GM19240 (cell line): ENCODE measurements at regions not wholly inside any gene's neighbourhood (a gene's known extent, or its start where the extent isn't known, plus 50 kb on each side); places are given as distances from the start of the nearest gene placed in this dataset.
"Not testable (repeated sequence)": the region's sequence is repeated elsewhere in the genome, so short reads cannot be mapped to it uniquely, and the experiment has no call there.

Experiments used
- DNase-seq: peaks from one replicate; pipeline ENCODE4 v3.0.0; 2011; ENCODE audit warnings: low spot score; ENCODE audit not compliant: insufficient read length

DNA sequence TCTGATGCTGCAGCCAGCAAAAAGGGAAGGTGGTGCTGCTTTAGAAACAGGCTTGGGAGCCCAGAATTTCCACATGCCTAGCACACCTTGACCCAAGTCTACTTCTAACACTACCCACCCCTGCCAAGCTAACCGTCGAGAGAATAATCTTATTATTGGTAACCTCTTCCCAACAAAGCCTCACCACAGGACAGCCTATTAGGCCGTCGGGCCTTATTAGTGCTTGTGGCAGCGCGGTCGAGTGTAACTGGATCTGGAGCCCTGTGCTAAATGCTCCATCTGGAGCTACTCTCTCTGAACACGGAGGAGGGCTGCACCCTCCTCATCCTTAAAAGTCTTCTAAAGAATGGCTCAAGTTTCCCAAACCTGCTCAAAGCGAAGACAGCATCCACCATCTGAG is 165.5 kb upstream of the NFIA start:
- DNase-seq, result no peak

DNA sequence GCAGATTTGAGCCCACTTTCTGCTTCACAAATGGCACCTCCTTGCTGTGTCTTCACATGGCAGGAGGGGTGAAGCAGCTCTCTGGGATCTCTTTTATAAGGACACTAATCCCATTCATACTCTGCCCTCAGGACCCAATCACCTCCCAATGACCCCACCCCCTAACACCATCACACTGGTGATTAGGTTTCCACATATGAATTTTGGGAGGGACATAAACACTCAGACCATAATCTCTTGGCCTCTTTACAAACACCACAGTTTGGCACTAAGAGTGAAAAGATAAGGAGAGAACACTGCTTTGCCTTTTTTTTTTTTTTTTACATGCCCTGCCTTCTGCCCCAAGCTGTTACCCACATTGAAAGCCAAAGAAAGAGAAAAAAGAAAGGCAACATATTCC is 166.2 kb upstream of the NFIA start:
- DNase-seq, result no peak

DNA sequence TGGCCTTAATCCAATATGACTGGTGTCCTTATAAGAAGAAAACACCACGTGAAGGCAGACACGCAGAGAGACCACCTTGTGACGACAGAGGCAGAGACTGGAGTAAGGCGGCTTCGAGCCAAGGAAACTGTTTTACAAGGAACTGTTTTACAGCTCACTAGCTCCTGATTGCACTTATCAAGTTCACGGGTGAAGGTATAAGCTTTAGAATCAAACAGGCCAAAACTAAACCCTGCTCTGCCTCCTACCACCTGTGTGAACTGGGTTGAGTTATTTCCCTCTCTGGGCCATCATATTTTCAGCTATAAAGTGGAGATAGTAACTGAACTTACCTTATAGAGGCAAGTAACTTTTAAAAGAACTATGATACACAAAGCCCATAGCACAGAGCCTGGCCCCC is 166.9 kb upstream of the NFIA start:
- DNase-seq, result no peak

DNA sequence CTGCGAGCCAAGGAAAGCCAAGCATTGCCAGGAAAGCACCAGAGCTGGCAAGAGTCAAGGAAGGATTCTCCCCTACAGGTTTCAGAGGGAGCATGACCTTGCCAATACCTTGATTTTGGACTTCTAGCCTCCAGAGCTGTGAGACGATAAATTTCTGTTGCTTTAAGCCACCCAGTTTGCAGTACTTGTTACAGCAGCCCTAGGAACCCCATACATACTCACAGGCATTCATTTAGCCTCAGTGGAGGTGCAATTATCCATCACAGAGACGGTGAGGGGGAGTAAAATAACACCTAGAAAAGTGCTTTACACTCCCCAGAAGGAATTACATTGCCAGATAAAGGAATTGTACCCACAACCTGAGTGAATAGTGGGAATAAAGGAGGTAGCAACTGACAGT is 167.4 kb upstream of the NFIA start:
- DNase-seq, result no peak

DNA sequence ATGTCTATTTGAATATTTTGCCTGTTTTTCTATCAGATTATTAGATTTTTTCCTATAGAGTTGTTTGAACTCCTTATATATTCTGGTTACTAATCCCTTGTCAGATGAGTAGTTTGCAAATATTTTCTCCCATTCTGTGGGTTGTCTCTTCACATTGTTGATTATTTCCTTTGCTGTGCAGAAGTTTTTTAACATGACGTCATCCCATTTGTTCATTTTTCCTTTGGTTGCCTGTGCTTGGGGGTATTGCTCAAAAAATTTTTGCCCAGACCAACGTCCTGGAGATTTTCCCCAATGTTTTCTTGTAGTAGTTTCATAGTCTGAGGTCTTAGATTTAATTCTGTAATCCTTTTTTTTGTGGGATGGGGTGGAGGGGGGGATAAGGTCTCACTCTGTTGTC is 168.7 kb upstream of the NFIA start:
- DNase-seq, result not testable (repeated sequence)

DNA sequence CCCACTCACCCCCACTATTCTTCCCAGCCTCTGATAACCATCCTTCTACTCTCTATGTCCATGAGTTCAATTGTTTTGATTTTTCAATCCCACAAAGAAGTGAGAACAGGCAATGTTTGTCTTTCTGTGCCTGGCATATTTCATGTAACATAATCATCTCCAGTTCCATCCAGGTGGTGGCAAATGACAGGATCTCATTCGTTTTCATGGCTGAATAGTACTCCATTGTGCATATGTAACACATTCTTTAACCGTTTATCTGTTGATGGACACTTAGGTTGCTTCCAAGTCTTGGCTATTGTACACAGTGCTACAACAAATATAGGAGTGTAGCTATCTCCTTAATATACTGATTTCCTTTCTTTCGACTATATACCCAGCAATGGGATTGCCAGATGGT is 169.3 kb upstream of the NFIA start:
- DNase-seq, result no peak

DNA sequence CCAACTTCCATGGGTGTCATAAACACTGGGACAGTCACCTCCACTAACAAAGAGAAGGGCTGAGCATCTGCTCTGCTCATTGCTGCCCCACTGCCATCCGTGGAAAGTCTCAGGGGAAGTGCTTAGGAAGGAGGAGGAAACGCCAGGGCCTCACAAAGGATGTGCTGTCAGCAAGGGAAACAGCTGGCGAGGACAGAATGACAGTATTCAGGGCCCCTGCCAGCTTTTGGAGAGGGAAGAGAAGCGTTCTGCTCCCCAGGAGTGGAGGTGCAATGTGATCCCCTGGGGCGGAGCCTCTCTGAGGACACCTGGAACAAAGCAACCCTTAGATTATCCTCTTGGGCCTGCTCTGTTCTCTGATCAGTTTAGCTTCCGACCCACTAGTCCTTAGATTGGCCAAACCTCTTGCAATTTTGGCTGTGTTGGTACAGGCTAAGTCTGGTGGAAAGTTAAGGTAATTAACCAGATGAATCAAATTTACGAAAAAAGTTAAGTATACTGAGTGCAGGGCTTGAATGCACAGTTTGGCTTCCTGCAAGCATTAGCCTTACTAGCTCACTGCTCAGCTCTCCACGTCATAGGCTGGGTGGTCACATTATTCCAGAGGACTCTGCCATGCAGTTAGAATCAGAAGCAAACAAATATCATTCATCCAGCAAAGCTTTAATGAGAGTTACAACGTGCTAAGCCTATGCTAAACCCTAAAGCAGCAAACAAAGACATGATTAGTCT is 170.2 kb upstream of the NFIA start:
- no peak for DNase-seq

DNA sequence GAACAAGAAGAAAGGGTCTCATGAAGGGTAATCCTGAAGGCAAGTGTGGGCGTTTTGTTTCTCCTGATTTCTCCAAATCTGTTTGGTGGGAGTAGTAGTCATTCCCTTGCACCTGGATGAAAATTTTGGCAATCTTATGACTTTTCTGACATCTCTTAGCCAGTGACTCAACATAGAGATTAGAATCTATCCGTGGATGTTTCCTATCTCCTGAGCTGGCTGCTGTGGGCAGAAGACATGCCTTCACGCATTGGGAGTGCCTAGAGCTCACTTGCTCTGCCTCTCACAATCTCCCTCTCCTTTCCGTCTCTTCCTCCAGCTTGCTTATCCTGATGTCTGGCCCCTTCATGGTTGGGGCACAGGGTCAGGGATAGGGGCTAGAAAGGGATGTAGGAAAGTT is 174.2 kb upstream of the NFIA start:
- DNase-seq, result no peak

DNA sequence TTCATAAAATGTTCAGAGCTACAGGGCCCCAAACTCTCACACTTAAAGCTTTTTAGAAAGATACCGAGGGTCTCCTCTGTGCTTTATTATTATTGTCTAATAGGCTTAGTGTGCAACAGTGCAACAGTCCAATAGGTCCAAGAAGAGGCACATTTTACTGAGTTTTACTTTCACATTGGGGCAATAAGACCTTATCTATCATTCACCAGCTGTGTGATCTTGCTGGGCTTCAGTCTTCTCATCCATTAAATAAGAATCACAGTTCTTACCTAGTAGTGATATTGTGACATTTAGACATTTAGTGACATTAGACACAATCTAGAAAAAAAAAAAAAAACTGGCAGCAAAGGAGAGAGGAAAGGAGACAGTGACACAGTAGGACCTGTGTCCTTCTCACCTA is 175.8 kb upstream of the NFIA start:
- no peak for DNase-seq

DNA sequence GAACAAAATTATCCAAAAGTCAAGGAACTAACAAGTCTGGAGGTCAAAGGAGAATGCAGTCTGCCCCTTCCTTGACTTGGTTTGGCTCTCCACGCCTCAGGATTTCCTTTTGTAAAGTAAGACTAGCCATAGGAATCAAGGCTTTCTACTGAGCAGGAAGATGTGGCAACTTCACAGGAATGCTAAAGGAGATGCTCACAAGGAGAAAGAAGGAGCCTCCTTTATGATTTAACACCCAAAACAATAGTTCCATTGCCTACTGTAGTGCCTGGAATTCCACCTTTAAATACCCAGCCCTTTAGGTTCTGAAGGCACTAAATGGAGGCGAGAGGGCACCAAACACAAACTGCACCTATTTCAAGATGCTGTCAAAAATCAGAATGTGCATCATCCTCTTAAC is 176.3 kb upstream of the NFIA start:
- DNase-seq, result no peak

DNA sequence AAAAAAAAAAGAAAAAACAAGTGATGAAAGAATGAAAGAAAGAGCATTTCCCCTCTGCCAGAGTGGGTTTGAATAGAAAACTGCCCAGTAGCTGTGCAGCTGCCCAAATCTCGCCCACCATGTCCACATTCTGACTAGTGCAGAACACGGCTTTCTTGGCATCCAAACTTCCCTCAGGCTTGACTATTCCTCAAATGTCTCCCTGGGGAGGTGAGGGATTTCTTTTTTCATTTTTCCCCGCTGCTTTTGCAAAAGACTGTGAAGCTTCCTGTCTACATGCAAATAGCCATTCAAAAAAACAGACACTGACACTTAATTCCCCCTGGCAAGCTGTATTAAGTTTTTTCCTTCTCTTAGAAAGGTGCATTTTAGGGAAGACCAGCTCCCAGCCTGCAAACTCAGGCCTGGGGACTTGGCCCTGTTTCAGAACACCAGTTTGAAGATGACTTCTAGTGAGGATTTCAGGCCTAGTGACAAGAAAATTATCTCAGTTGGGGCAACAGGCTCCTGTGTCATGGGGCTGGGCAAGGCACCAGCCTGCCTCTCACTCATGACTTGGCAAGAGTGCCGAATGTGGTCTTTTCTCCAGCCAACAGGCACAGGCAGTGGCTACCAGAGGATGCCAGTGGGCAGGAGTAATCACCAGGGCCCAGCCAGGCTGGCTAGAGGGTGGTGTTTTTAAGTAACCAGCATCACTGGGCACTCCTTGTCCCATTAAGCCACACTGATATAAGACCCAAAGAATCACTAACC is 178.1 kb upstream of the NFIA start:
- no peak for DNase-seq

DNA sequence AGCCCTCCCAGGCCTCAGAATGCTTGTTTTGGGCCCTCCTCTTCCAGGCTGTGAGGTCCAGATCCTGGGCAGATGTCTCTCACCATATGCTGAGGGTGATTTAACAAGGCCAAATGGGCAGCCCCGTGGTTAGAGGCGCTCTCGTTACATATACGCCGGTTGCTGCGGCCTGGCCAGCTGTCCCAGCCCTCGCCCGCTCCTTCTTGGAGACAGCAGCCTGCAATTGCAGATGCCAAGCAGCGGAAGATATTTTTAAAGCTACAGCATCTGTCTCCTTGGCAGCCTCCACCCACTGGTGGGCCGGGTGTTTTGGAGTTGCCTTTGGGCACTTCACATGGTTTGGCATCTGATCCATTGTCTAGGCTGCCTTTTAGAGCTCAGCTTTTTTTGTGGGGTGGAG is 178.8 kb upstream of the NFIA start:
- DNase-seq, result no peak

DNA sequence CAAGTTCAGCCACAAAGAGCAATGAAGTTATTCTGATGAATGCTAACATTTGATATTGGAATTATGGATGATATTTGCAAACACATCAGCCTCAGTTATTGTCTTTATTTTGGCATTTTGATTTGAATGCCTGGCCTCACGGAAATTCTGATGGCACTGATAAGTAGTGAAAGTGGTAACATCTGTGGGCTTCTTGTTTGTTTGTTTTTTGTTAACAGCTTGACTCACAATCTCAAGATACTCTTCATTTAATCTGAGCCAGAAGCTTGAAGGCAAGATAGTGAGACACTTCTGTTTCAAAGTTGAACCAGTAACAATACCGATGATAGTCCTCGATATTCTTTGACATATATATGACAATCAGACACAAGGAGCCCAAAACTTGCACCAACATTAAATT is 182.9 kb upstream of the NFIA start:
- no peak for DNase-seq

DNA sequence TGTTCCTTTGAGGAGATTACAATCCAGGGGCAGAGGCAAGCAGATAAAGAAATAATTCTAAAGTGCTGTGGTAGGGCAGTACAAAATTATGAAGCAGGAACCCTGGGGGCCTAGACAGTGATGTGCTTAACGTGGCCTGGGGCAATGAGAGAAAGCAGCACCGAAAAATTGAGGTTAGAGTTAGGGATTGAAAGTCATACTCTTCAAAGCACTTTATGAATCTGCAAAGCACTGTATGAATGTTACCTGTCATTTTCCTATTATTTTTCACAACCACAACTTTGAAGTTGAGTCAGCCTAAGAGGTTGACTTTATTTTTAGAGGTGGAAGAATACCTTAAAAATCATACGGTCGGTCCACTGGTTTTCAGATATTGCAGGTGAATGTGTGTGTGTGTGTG is 183.4 kb upstream of the NFIA start:
- no peak for DNase-seq

DNA sequence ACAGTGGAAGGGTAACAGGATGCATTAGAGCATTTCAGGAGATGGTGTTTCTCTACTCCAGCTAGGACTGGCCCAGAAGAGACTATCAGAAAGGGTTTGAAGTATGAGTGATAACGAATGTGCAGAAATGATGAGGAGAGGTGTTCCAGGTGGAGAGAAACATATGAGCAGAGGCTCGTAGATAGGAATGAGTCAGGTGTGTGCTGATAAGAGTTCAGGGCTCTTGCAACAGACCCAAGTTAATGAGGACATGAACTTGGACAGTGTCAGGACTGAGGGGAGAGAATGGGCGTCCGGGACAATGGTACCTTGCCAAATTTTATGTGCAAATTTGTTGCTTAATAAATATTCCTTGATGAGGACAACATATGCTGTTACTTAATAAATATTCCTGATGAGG is 183.9 kb upstream of the NFIA start:
- no peak for DNase-seq

DNA sequence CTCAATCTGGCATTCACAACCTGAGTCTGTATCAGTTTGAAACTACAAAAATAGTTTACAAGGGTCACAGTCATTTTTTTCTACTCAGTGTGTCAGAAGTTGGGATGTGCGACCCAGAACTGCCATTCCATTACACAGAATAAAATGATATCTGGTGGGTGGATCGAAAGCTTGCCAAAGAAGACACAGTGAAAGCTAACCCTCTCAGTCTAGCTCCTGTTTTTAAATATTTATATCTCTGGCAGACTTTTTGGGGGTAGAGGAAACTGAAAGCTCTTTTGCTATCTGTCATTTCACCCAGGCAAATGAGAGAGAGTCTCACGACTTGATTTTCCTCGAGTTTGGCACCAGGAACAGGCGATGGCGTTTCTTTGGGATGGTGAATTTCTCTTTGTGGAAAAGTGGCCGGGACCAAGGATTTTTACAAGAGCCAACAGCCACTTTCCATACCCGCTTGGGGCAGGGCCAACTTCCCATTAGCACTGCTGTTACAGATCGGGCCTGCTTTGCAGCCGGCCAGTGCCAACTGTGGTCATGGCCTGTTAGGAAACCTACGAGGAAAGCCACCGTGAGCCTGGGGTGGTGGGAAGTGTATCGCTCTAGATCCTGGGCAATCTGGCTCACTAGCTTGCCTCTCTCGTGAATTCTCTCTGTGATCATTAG is 185.5 kb upstream of the NFIA start:
- DNase-seq, result no peak

DNA sequence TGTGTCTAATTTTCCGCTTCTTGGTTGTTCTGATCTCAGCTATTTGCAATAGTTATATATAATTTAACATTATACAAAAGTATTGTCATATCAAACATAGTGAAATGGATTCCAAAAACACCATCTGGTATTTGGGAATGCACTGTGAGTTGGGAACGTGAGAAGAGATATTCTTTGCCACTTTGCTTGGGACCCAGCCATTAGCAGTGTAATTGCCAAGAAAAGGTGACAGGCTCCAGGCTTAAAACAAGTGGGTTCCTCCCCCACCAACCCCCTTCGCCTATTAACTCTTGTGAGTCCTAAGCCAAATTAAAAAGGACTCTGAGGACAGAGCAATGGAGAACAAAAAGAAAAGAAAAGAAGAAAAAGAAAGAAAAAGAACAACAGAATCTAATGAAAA is 186.7 kb upstream of the NFIA start:
- no peak for DNase-seq

DNA sequence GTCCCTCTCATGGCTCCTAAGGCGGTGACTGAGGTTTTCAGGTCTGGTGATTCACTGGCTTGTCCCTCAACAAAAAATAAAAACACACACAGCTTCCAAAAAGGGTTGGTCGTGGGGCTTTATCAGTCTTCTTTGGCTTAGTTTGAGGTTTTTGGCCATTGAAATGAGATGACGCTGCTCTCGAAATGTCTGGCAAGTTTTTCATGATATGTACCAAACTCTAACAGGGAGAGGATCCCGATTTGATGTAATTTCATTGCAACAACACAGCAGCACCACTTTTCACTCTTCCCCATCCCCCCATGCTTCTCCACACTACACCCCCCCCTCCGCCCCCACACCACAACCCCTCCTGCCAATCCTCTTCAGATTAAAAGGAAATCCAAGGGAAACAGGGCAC is 187.1 kb upstream of the NFIA start:
- no peak for DNase-seq

DNA sequence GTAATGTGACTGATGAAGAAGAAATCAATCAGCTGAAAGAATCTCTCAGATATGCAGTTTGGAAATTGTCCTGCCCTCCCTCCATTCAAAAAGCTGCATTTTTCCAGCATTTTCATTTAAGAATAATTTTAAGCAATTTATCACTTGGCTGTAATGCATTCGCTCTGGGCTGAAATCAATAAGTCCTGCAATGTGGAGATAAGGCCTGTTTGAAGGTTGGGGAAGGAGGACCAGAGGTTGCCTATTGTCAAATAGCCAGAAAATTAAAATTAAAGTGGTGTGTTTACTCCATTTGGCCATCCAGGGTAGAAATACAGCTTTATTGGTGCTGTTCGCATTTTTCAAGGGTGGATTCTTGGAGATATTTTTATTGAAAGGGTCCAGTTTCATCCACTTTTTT is 187.6 kb upstream of the NFIA start:
- DNase-seq, result no peak

DNA sequence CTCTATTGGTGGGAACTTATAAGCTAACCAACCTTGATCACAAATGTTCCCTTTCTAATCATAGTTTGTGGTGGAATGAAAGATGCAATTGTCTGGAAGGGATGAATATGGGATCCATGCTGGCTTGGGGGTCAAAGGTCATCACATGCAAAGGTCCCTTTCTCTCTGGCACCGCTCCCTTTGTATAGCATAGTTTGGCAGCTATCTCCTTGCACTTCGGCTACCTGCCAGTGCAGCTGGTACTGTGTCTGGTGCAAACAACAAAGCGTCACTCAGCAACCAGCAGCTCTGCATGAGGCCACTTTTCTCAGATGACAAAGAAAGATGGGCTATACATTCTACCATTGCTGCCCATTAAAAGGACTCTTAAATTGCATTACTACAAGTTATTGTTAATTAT is 188.2 kb upstream of the NFIA start:
- DNase-seq, result no peak

DNA sequence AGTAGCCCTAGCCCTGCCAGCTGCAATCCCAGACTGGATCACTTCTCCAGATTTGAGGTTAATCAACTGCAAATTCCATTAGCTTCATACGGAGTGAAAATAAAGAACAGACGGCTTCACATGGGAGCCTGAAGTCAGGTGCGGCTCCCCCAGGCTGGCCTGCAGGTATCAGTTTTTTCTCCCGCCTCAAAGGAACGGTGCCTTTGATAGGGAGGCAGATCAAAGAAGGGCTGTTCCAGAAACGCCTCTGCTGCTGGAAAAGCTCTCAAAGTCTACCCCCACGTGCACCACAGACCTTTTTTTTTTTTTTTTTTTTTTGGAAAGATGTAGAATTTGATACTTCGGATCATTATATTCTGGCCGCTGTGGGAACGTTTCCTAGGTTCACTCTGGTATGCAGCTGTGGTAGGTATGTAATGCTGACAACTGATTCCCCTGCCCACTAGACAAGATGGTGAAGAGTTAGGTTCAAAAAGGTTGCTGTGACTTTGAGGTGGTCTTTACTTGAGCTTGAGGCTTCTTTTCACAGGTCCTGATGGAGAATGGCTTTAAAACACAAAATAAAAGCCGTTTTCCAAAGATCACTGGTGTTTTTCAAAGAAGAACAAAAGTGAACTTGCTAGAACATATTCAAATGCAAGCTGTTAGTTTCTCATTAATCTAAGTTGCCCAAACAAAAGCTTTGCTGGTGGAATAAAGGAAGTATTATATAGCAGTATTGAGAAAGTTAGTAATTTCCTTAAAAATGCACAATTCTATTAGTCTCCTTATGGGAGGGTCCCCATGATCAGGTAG is 189.0 kb upstream of the NFIA start:
- DNase-seq, result no peak

DNA sequence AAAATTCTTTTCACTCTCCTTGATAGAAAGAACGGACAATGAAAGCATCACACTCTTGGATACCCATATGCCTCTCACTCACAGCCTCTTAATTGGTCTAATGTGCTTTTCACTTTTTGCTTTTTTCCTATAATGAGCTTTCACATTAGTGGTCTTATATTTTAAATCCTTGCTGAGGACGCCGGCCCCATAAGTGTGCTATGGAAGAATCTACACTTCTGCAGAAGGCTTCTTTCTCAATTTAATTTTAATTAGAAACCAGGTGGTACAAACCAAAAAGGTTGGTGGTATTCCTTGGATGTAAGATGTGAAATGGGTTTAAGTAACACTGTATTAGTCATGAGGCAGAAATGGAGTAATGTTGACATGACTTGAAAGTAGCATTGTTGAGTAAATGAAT is 190.6 kb upstream of the NFIA start:
- no peak for DNase-seq
